ENCODE measurements at regions not wholly inside any gene's neighbourhood (a gene's known extent, or its start where the extent isn't known, plus 50 kb on each side); places are given as distances from the start of the nearest gene placed in this dataset.

- intact Hi-C loops (cut with micrococcal nuclease; ENCODE audit: unreplicated experiment): no loop called here
- H3K9me3 Mint-ChIP-seq (ENCODE audit: unreplicated experiment): peaks cover 18% of the 10 kb centered on the region
- H3K27ac Mint-ChIP-seq (ENCODE audit: unreplicated experiment): no peak overlapping the region
- TF ChIP-seq CTCF (IDR thresholded peaks at IDR 0.05; ENCODE audit: insufficient read depth in 1 of 2, low read depth in 1 of 2, low read length in 1 of 2, severe bottlenecking in 1 of 2, unreplicated experiment in 1 of 2): no peak
- no peak overlapping the region for H3K4me3 Mint-ChIP-seq (ENCODE audit: unreplicated experiment)
- peaks cover 2% of the 10 kb centered on the region for H3K4me1 Mint-ChIP-seq (ENCODE audit: low read depth, unreplicated experiment)
- CTCF ChIA-PET: no interaction called here
- no peaks in the 10 kb centered on the region; the same call in 1 of the 2 replicates for H3K36me3 ChIP-seq (ENCODE audit: control insufficient read depth, insufficient read depth, low read length)
- no peaks in the 10 kb centered on the region for H3K9me3 ChIP-seq
- H3K36me3 Mint-ChIP-seq (ENCODE audit: insufficient read depth, unreplicated experiment): peaks cover under 1% of the 10 kb centered on the region
- no peak overlapping the region for H3K4me3 ChIP-seq (ENCODE audit: low read depth, low read length)
- H3K27me3 ChIP-seq (replicated peaks; ENCODE audit: control insufficient read depth, insufficient read depth, low read length): no peaks in the 10 kb centered on the region
- no peaks in the 10 kb centered on the region for H3K27me3 Mint-ChIP-seq (ENCODE audit: insufficient read depth, unreplicated experiment)
- no peak for DNase-seq
- no peaks in the 10 kb centered on the region for H3K4me1 ChIP-seq
- no TSS peak for BruUV-seq (replicated peaks)
- POLR2A ChIA-PET: no interaction called here
These were observed 530.8 kb downstream of the NSUN3 start for GRCh38 chr3:94593526-94594150.

GRCh38 chr3:94596141-94596540, 533.3 kb downstream of the NSUN3 start:
- BruUV-seq (replicated peaks): no TSS peak

GRCh38 chr3:94596887-94597566, 534.2 kb downstream of the NSUN3 start:
- no peaks in the 10 kb centered on the region for H3K36me3 ChIP-seq (ENCODE audit: control insufficient read depth, insufficient read depth, low read length)
- ChIA-PET CTCF (no interaction called here), POLR2A (no interaction called here)
- no peak overlapping the region for H3K4me3 Mint-ChIP-seq (ENCODE audit: unreplicated experiment)
- H3K9me3 Mint-ChIP-seq (ENCODE audit: unreplicated experiment): peaks cover 10% of the 10 kb centered on the region
- H3K9me3 ChIP-seq: no peaks in the 10 kb centered on the region
- no peaks in the 10 kb centered on the region for H3K36me3 Mint-ChIP-seq (ENCODE audit: insufficient read depth, unreplicated experiment)
- H3K27me3 Mint-ChIP-seq (ENCODE audit: insufficient read depth, unreplicated experiment): no peaks in the 10 kb centered on the region
- no peak for TF ChIP-seq CTCF (IDR thresholded peaks at IDR 0.05; ENCODE audit: insufficient read depth in 1 of 2, low read depth in 1 of 2, low read length in 1 of 2, severe bottlenecking in 1 of 2, unreplicated experiment in 1 of 2)
- no peaks in the 10 kb centered on the region for H3K4me1 Mint-ChIP-seq (ENCODE audit: low read depth, unreplicated experiment)
- intact Hi-C loops (cut with micrococcal nuclease; ENCODE audit: unreplicated experiment): no loop called here
- no peaks in the 10 kb centered on the region for H3K27me3 ChIP-seq (replicated peaks; ENCODE audit: control insufficient read depth, insufficient read depth, low read length)
- H3K4me3 ChIP-seq (ENCODE audit: low read depth, low read length): no peak overlapping the region
- no peak overlapping the region for H3K27ac Mint-ChIP-seq (ENCODE audit: unreplicated experiment)
- no peaks in the 10 kb centered on the region for H3K4me1 ChIP-seq
- BruUV-seq (replicated peaks): no TSS peak
- DNase-seq: no peak

More at GRCh38 chr3:94596141-94596540, 533.3 kb downstream of the NSUN3 start:
- DNase-seq: no peak
- Histone ChIP-seq H3K4me3 (ENCODE audit: low read depth, low read length) (no peak overlapping the region), H3K27me3 (replicated peaks; ENCODE audit: control insufficient read depth, insufficient read depth, low read length) (no peaks in the 10 kb centered on the region), H3K4me1 (no peaks in the 10 kb centered on the region), H3K9me3 (no peaks in the 10 kb centered on the region), H3K36me3 (ENCODE audit: control insufficient read depth, insufficient read depth, low read length) (no peaks in the 10 kb centered on the region)
- CTCF ChIA-PET: no interaction called here
- no peak for TF ChIP-seq CTCF (IDR thresholded peaks at IDR 0.05; ENCODE audit: insufficient read depth in 1 of 2, low read depth in 1 of 2, low read length in 1 of 2, severe bottlenecking in 1 of 2, unreplicated experiment in 1 of 2)
- Mint-ChIP-seq H3K27ac (ENCODE audit: unreplicated experiment) (no peak overlapping the region), H3K27me3 (ENCODE audit: insufficient read depth, unreplicated experiment) (no peaks in the 10 kb centered on the region), H3K4me1 (ENCODE audit: low read depth, unreplicated experiment) (no peaks in the 10 kb centered on the region), H3K36me3 (ENCODE audit: insufficient read depth, unreplicated experiment) (no peaks in the 10 kb centered on the region), H3K4me3 (ENCODE audit: unreplicated experiment) (no peak overlapping the region), H3K9me3 (ENCODE audit: unreplicated experiment) (peaks cover 10% of the 10 kb centered on the region)
- POLR2A ChIA-PET: no interaction called here
- intact Hi-C loops (cut with micrococcal nuclease; ENCODE audit: unreplicated experiment): no loop called here

Measured in Caco-2 (cell line).